Upper lobe of left lung (tissue), 6 donors: ENCODE measurements at regions not wholly inside any gene's neighbourhood (a gene's known extent, or its start where the extent isn't known, plus 50 kb on each side); places are given as distances from the start of the nearest gene placed in this dataset.

Source experiments
- ATAC-seq, 2 donors: fragments of 200-7000 bp; cut with Tn5 transposase; one replicate each; pipeline ENCODE4 v1.9.1; 2022; ENCODE audit warnings: mild to moderate bottlenecking in 2 of 2, moderate library complexity in 2 of 2; ENCODE audit not compliant: low FRiP score in 2 of 2
- DNase-seq, 2 donors: peaks; one replicate each; pipeline ENCODE4 v3.0.0-alpha.2; 2019 to 2020
- H3K27ac ChIP-seq, 4 donors: fragments of 200-600 bp; sonication (generic); one replicate each; pipeline ENCODE4 v1.5.1; 2016 to 2019
- H3K27me3 ChIP-seq, 4 donors: fragments of 200-600 bp; sonication (generic); one replicate each; pipeline ENCODE4 v1.5.1; 2017 to 2019
- H3K36me3 ChIP-seq, 4 donors: fragments of 200-600 bp; sonication (generic); one replicate each; pipeline ENCODE4 v1.5.1; 2016 to 2019
- H3K4me1 ChIP-seq, 4 donors: fragments of 200-600 bp; sonication (generic); one replicate each; pipeline ENCODE4 v1.5.1; 2018 to 2019
- H3K4me3 ChIP-seq, 4 donors: fragments of 200-600 bp; sonication (generic); one replicate each; pipeline ENCODE4 v1.5.1; 2017 to 2019; ENCODE audit warnings: mild to moderate bottlenecking in 2 of 4, moderate library complexity in 1 of 4
- H3K9me3 ChIP-seq, 4 donors: fragments of 200-600 bp; sonication (generic); one replicate each; pipeline ENCODE4 v1.5.1; 2018 to 2019
- EP300 ChIP-seq, 4 donors: sonication (generic); formaldehyde crosslinking; IDR thresholded peaks; one replicate each; pipeline ENCODE4 v1.5.1; 2017; ENCODE audit warnings: antibody characterized with exemption in 4 of 4, control low read depth in 2 of 4
- POLR2A ChIP-seq, 4 donors: fragments of 450-650 bp; IDR thresholded peaks; one replicate each; pipeline ENCODE4 v1.5.1; 2016 to 2017; ENCODE audit warnings: antibody characterized with exemption in 4 of 4, mild to moderate bottlenecking in 2 of 4
- POLR2AphosphoS5 ChIP-seq, 2 donors: sonication (generic); formaldehyde crosslinking; IDR thresholded peaks; one replicate each; pipeline ENCODE4 v1.5.1; 2017; ENCODE audit warnings: antibody characterized with exemption in 2 of 2
- WGBS, 2 donors: methylation state at CpG; one replicate each; pipeline ENCODE4 v1.1.5; 2017 to 2018; 5-methylcytosine and 5-hydroxymethylcytosine counted together
- TF ChIP-seq, protein P1 (sequence below), 6 experiments: fragments of 450-650 bp in 4 of 6; fragments of 200-600 bp in 2 of 6; sonication (generic) in 2 of 6; IDR thresholded peaks; one replicate each; pipeline ENCODE4 v1.5.1; 2016 to 2019; ENCODE audit warnings: antibody characterized with exemption in 6 of 6
- donor health status: DM: no; HTN: no; CAD: no; lungs with moderate emphysema.
- donor health status: DM: no; HTN: yes; CAD: no; lungs with severe emphysema.

DNA sequence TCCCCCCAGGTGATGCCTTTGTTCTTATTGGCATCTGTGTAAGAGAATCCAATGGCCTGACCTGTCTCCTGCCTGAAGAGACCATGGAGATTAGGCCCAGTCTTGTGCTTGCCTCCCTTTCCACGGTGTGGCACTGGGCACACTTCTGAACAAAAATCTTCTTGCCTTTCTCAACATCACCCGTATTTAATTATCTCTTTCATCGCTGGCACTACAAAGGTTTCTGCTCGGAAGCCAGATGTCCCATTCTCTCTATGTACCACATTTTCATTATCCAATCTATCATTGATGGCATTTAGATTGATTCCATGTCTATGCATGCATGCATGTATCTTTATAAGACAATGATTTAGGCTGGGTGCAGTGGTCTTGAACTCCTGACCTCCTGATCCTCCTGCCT lies 74.3 kb downstream of the SLC25A15 start:
- Histone ChIP-seq H3K27ac (no peak overlapping the region), H3K9me3 (no peaks in the 10 kb centered on the region), H3K4me3 (no peak overlapping the region), H3K36me3 (no peaks in the 10 kb centered on the region), H3K27me3 (no peaks in the 10 kb centered on the region), H3K4me1 (no peaks in the 10 kb centered on the region)
- no peak for TF ChIP-seq POLR2A (IDR thresholded peaks at IDR 0.05)
- TF ChIP-seq EP300 (IDR thresholded peaks at IDR 0.05): no peak
- TF ChIP-seq, protein P1, sequence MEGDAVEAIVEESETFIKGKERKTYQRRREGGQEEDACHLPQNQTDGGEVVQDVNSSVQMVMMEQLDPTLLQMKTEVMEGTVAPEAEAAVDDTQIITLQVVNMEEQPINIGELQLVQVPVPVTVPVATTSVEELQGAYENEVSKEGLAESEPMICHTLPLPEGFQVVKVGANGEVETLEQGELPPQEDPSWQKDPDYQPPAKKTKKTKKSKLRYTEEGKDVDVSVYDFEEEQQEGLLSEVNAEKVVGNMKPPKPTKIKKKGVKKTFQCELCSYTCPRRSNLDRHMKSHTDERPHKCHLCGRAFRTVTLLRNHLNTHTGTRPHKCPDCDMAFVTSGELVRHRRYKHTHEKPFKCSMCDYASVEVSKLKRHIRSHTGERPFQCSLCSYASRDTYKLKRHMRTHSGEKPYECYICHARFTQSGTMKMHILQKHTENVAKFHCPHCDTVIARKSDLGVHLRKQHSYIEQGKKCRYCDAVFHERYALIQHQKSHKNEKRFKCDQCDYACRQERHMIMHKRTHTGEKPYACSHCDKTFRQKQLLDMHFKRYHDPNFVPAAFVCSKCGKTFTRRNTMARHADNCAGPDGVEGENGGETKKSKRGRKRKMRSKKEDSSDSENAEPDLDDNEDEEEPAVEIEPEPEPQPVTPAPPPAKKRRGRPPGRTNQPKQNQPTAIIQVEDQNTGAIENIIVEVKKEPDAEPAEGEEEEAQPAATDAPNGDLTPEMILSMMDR (IDR thresholded peaks at IDR 0.05): no peak
- 81 to 95% methylated on average over 4 of the region's 4 CpGs for WGBS, 2 donors
- DNase-seq (no peak), ATAC-seq (no peak)

DNA sequence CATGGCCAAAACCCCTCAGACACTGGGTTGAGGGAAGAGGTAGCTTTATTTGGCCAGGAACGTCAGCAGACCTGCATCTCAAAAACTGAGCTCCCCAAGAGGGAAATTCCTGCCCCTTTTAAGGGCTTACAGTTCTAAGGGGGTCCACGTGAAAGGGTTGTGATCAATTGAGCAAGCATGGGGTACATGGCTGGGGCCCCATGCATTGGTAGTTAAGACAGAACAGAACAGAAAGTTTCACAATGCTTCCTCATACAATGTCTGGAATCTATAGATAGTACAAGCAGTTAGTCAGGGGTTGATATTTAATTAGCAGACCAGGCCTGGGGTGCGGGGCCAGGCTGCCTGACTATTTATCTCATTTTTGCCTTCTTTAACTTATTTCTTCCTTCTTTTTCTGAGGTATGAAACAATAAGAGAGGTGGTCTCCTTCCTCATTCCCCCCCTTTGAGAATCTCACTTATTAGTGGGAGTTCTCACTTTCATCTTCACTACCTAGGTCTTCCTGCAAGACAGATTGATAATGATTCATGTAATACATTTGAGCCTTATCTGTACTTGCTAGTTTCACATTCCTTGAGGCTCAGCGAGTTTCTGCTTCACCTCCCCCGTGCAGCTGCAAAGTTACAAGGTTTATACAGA lies 84.8 kb downstream of the SLC25A15 start:
- no peak for DNase-seq

DNA sequence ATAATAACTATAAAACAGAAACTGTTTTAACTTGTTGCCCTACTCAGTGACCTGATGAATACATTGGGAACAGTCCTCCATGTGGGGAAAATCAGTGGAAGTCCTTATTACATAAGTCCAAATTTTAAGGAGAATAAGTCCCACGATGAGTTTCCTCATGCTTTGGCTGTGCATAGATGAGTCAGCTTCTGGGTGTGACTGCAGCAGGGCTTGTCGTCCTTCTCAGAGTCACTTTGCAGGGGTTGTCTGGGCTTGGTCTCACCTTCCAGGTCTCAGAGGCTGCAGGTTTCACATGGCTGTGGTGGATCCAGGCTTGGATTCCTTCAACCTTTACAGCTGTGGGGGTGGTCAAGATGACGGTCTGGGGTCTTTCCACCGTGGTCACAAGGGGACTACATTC lies 85.6 kb downstream of the SLC25A15 start:
- TF ChIP-seq POLR2AphosphoS5 (IDR thresholded peaks at IDR 0.05) (no peak), POLR2A (IDR thresholded peaks at IDR 0.05) (no peak), EP300 (IDR thresholded peaks at IDR 0.05) (no peak)
- TF ChIP-seq, protein P1 (IDR thresholded peaks at IDR 0.05): no peak
- Histone ChIP-seq H3K36me3 (peaks cover 0 to 28% (median 4%) of the 10 kb centered on the region in 4 donors), H3K4me1 (no peaks in the 10 kb centered on the region), H3K4me3 (no peak overlapping the region), H3K9me3 (peaks cover 34 to 64% (median 55%) of the 10 kb centered on the region in 4 donors), H3K27me3 (no peaks in the 10 kb centered on the region), H3K27ac (no peak overlapping the region)
- ATAC-seq: no peak
- no peak for DNase-seq
- WGBS, 2 donors: 91 to 95% methylated on average over 4 of the region's 4 CpGs

More for the DNA sequence above, 84.8 kb downstream of the SLC25A15 start:
- H3K27ac ChIP-seq: no peak overlapping the region
- 92% methylated on average over 5 of the region's 5 CpGs for WGBS, 2 donors
- H3K4me1 ChIP-seq: no peaks in the 10 kb centered on the region
- no peak for ATAC-seq
- H3K9me3 ChIP-seq: peaks cover 34 to 64% (median 54%) of the 10 kb centered on the region in 4 donors
- TF ChIP-seq POLR2A (IDR thresholded peaks at IDR 0.05) (no peak), POLR2AphosphoS5 (IDR thresholded peaks at IDR 0.05) (no peak)
- TF ChIP-seq, protein P1 (IDR thresholded peaks at IDR 0.05): no peak
- no peaks in the 10 kb centered on the region for H3K27me3 ChIP-seq
- peaks cover 0 to 28% (median 4%) of the 10 kb centered on the region in 4 donors for H3K36me3 ChIP-seq
- H3K4me3 ChIP-seq: no peak overlapping the region

DNA sequence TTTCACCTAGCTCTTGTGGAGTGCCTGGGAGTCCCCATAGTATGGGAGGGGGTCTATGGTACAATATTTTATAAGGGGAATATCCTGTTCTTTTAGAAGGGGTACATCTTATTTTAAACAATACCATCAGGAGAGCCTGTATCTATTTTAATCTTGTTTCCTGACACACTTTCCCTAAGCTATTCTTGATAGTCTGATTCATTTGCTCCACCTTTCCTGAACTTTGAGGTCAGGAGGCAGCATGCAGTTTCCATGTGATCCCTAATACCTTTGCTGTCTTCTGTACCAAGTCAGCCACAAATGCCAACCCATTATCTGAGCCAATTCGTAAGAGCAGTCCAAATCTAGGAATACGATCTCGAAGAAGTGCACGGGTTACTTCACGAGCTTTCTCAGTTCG lies 86.2 kb downstream of the SLC25A15 start:
- Histone ChIP-seq H3K4me3 (no peak overlapping the region), H3K36me3 (peaks cover 0 to 31% (median 4%) of the 10 kb centered on the region in 4 donors), H3K9me3 (peaks cover 34 to 65% (median 56%) of the 10 kb centered on the region in 4 donors), H3K27me3 (no peaks in the 10 kb centered on the region), H3K4me1 (no peaks in the 10 kb centered on the region), H3K27ac (no peak overlapping the region)
- TF ChIP-seq, protein P1 (IDR thresholded peaks at IDR 0.05): no peak
- TF ChIP-seq POLR2AphosphoS5 (IDR thresholded peaks at IDR 0.05): no peak
- TF ChIP-seq EP300 (IDR thresholded peaks at IDR 0.05): no peak
- TF ChIP-seq POLR2A (IDR thresholded peaks at IDR 0.05): no peak
- ATAC-seq (no peak), DNase-seq (no peak)
- WGBS, 2 donors: 91 to 97% methylated on average over 6 of the region's 6 CpGs
